ENCODE measurements at regions not wholly inside any gene's neighbourhood (a gene's known extent, or its start where the extent isn't known, plus 50 kb on each side); places are given as distances from the start of the nearest gene placed in this dataset.

- DNase-seq (ENCODE audit: low read depth), result no peak
These were observed 90.0 kb downstream of the FAM174B start for GRCh38 chr15:92565351-92566125.

GRCh38 chr15:92561754-92562153 lies 93.8 kb downstream of the FAM174B start:
- no peak for DNase-seq (ENCODE audit: low read depth)

- DNase-seq (ENCODE audit: low read depth), result no peak
These were observed 102.3 kb downstream of the FAM174B start for GRCh38 chr15:92553317-92553716.

- no peak for DNase-seq (ENCODE audit: low read depth)
These were observed 109.6 kb downstream of the FAM174B start for GRCh38 chr15:92545996-92546395.

GRCh38 chr15:92541291-92542200 lies 114.0 kb downstream of the FAM174B start:
- DNase-seq (ENCODE audit: low read depth), result no peak

- no peak for DNase-seq (ENCODE audit: low read depth)
These were observed 117.5 kb downstream of the FAM174B start for GRCh38 chr15:92538115-92538514.

- no peak for DNase-seq (ENCODE audit: low read depth)
These were observed 122.3 kb downstream of the FAM174B start for GRCh38 chr15:92533298-92533697.

- no peak for DNase-seq (ENCODE audit: low read depth)
These were observed 124.2 kb downstream of the FAM174B start for GRCh38 chr15:92531406-92531805.

- DNase-seq (ENCODE audit: low read depth), result no peak
These were observed 126.8 kb downstream of the FAM174B start for GRCh38 chr15:92528736-92529135.

- DNase-seq (ENCODE audit: low read depth), result no peak
These were observed 128.4 kb downstream of the FAM174B start for GRCh38 chr15:92527197-92527596.

- no peak for DNase-seq (ENCODE audit: low read depth)
These were observed 129.8 kb downstream of the FAM174B start for GRCh38 chr15:92525758-92526245.

- DNase-seq (ENCODE audit: low read depth), result no peak
These were observed 130.6 kb downstream of the FAM174B start for GRCh38 chr15:92524874-92525565.

- no peak for DNase-seq (ENCODE audit: low read depth)
These were observed 130.5 kb downstream of the ST8SIA2 start for GRCh38 chr15:92524161-92524560.

GRCh38 chr15:92523176-92523575 lies 129.5 kb downstream of the ST8SIA2 start:
- DNase-seq (ENCODE audit: low read depth), result no peak

GRCh38 chr15:92521624-92522008 lies 127.9 kb downstream of the ST8SIA2 start:
- DNase-seq (ENCODE audit: low read depth), result peak; percentile 8

GRCh38 chr15:92520914-92521623 lies 127.4 kb downstream of the ST8SIA2 start:
- DNase-seq (ENCODE audit: low read depth), result no peak

GRCh38 chr15:92519709-92520108 lies 126.0 kb downstream of the ST8SIA2 start:
- DNase-seq (ENCODE audit: low read depth), result no peak

Data from HS-27A (cell line).